RWPE2 (cell line): ENCODE measurements at regions not wholly inside any gene's neighbourhood (a gene's known extent, or its start where the extent isn't known, plus 50 kb on each side); places are given as distances from the start of the nearest gene placed in this dataset.
"Not testable (repeated sequence)": the region's sequence is repeated elsewhere in the genome, so short reads cannot be mapped to it uniquely, and the experiment has no call there.

ENCODE experiments used
- ATAC-seq: fragments of 200-7000 bp; cut with Tn5 transposase; 3 replicates; pipeline ENCODE4 v1.9.1; 2021; ENCODE audit warnings: low read depth
- DNase-seq: peaks from one replicate; pipeline ENCODE4 v3.0.0-alpha.2; 2020; ENCODE audit warnings: low spot score
- H3K27ac ChIP-seq: fragments of 450-650 bp; 2 replicates; pipeline ENCODE4 v1.5.1; 2017; ENCODE audit warnings: mild to moderate bottlenecking; ENCODE audit not compliant: poor library complexity, severe bottlenecking
- H3K27me3 ChIP-seq: fragments of 250-450 bp; sonication (Bioruptor Pico); 2 replicates; pipeline ENCODE4 v1.5.1; 2021; ENCODE audit warnings: mild to moderate bottlenecking, moderate library complexity; ENCODE audit not compliant: insufficient read depth, poor library complexity, severe bottlenecking
- H3K36me3 ChIP-seq: fragments of 250-450 bp; sonication (Bioruptor Pico); 2 replicates; pipeline ENCODE4 v1.5.1; 2020; ENCODE audit warnings: low read depth, mild to moderate bottlenecking, moderate library complexity
- H3K4me1 ChIP-seq: fragments of 250-450 bp; sonication (Bioruptor Pico); 2 replicates; pipeline ENCODE4 v1.5.1; 2021; ENCODE audit warnings: mild to moderate bottlenecking, moderate library complexity; ENCODE audit not compliant: insufficient read depth, poor library complexity, severe bottlenecking
- H3K4me3 ChIP-seq: fragments of 250-450 bp; sonication (Bioruptor Pico); 2 replicates; pipeline ENCODE4 v1.5.1; 2021; ENCODE audit warnings: mild to moderate bottlenecking, moderate library complexity; ENCODE audit not compliant: severe bottlenecking
- H3K9me3 ChIP-seq: fragments of 250-450 bp; sonication (Bioruptor Pico); 2 replicates; pipeline ENCODE4 v1.5.1; 2021; ENCODE audit warnings: mild to moderate bottlenecking, moderate library complexity; ENCODE audit not compliant: severe bottlenecking
- TF ChIP-seq, protein P1 (sequence below): fragments of 450-650 bp; IDR thresholded peaks from one replicate; pipeline ENCODE4 v1.5.1; 2017; ENCODE audit warnings: mild to moderate bottlenecking, moderate library complexity; ENCODE audit not compliant: poor library complexity, severe bottlenecking

- no peak for DNase-seq
- Histone ChIP-seq H3K4me3 (no peak overlapping the region), H3K4me1 (no peaks in the 10 kb centered on the region), H3K9me3 (no peaks in the 10 kb centered on the region), H3K27ac (no peak overlapping the region), H3K36me3 (no peaks in the 10 kb centered on the region), H3K27me3 (no peaks in the 10 kb centered on the region)
- TF ChIP-seq, protein P1, sequence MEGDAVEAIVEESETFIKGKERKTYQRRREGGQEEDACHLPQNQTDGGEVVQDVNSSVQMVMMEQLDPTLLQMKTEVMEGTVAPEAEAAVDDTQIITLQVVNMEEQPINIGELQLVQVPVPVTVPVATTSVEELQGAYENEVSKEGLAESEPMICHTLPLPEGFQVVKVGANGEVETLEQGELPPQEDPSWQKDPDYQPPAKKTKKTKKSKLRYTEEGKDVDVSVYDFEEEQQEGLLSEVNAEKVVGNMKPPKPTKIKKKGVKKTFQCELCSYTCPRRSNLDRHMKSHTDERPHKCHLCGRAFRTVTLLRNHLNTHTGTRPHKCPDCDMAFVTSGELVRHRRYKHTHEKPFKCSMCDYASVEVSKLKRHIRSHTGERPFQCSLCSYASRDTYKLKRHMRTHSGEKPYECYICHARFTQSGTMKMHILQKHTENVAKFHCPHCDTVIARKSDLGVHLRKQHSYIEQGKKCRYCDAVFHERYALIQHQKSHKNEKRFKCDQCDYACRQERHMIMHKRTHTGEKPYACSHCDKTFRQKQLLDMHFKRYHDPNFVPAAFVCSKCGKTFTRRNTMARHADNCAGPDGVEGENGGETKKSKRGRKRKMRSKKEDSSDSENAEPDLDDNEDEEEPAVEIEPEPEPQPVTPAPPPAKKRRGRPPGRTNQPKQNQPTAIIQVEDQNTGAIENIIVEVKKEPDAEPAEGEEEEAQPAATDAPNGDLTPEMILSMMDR, result no peak
- no peak for ATAC-seq
Measured at GRCh38 chr9:16291921-16292320, 578.5 kb downstream of the BNC2 start.

DNA sequence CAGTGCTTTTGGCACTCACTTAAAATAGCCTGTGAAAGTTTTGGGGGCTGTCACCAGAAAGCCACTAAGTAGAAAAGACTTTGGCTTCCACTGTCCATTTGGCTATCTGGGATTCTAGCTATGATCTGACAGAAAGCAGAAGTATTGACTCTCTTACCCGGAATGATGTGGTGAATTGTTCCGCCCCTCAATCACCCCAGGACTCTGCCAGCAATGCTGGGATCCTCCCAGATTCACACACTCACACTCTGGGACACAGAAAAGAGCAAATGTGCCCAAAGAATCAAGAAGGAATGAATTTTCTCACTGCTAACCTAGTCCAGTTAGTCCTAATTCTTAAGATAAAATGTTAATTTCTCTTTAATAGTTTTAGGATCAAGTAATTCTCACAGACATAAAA lies 576.9 kb downstream of the BNC2 start:
- TF ChIP-seq, protein P1, result no peak
- Histone ChIP-seq H3K4me3 (no peak overlapping the region), H3K27ac (no peak overlapping the region), H3K36me3 (no peaks in the 10 kb centered on the region), H3K9me3 (no peaks in the 10 kb centered on the region), H3K27me3 (no peaks in the 10 kb centered on the region), H3K4me1 (no peaks in the 10 kb centered on the region)
- DNase-seq, result no peak
- no peak for ATAC-seq

DNA sequence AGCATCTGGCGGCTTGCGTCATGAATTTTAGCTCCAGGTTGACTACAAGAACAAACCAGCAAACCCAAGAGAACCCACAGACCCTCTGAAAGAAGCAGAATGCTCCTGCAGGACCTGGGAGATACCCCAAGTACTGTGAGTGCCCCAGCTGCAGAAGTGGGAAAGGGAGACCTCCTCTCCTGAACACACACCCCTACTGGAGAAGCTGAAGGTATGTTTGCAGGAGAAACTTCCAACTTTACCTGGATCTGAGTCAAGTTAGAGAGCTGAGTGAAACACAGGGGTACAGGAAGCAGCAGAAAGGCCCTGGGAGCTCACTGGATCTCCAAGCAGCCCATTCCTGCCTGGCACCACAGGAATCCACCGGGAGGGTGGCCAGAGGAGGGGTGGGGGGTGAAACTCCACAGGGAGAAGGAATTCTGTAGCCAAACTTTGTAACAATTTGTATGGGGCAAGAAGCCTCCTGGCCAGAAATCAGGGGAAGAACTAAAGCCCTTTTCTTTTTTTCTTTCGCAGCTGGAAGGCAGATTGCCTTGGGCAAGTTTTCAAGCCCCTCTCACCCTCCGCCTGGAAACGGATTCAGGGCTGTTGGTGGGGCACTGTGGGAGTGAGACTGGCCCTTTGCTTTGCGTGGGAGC lies 576.2 kb downstream of the BNC2 start:
- Histone ChIP-seq H3K36me3 (no peaks in the 10 kb centered on the region), H3K9me3 (no peaks in the 10 kb centered on the region), H3K27me3 (no peaks in the 10 kb centered on the region), H3K4me1 (no peaks in the 10 kb centered on the region), H3K4me3 (no peak overlapping the region), H3K27ac (no peak overlapping the region)
- ATAC-seq (no peak), DNase-seq (no peak)
- TF ChIP-seq, protein P1, result no peak

- H3K9me3 ChIP-seq, H3K27ac ChIP-seq, DNase-seq, H3K36me3 ChIP-seq, ATAC-seq, H3K27me3 ChIP-seq, H3K4me3 ChIP-seq, H3K4me1 ChIP-seq: not testable (repeated sequence)
Measured at GRCh38 chr9:16294940-16295339, 575.5 kb downstream of the BNC2 start.

DNA sequence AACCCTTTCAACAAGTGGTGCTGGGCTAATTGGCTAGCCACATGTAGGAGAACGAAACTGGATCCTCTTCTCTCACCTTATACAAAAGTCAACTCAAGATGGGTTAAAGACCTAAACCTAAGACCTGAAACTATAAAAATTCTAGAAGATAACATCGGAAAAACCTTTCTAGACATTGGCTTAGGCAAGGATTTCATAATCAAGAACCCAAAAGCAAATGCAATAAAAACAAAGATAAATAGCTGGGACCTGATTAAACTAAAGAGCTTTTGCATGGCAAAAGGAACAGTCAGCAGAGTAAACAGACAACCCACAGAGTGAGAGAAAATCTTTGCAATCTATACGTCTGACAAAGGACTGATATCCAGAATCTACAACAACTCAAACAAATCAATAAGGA lies 571.1 kb downstream of the BNC2 start:
- DNase-seq, H3K4me1 ChIP-seq, H3K27me3 ChIP-seq, ATAC-seq, H3K27ac ChIP-seq, H3K36me3 ChIP-seq, H3K4me3 ChIP-seq, H3K9me3 ChIP-seq: not testable (repeated sequence)

DNA sequence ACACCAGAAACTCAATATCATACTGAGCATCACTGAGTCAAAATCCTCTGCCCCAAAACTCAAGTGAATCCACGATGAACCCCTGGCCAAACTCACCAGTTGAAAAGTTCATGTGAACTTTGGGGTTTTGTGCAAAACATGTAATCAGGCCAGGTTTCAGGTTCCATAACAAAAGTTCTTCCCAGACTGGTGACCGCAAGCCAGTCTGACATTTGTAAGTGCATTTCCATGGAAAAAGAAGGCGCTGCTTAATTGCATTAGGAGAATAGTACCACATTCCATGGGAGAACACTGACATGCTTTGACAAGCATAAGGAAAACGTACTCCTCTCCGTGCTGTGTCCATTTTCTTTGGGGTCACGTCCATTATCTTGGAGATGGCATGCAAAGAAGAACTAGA lies 567.0 kb downstream of the BNC2 start:
- H3K4me3 ChIP-seq, result no peak overlapping the region
- no peaks in the 10 kb centered on the region for H3K4me1 ChIP-seq
- H3K36me3 ChIP-seq, result no peaks in the 10 kb centered on the region
- H3K9me3 ChIP-seq, result no peaks in the 10 kb centered on the region
- ATAC-seq, result no peak
- no peak overlapping the region for H3K27ac ChIP-seq
- no peaks in the 10 kb centered on the region for H3K27me3 ChIP-seq
- TF ChIP-seq, protein P1, result no peak
- DNase-seq, result no peak
